22Rv1 (cell line): ENCODE measurements at regions not wholly inside any gene's neighbourhood (a gene's known extent, or its start where the extent isn't known, plus 50 kb on each side); places are given as distances from the start of the nearest gene placed in this dataset.

Experiments used
- ZFX ChIP-seq: fragments of 450-650 bp; IDR thresholded peaks from 2 replicates; pipeline ENCODE4 v1.6.1; 2017; ENCODE audit warnings: antibody characterized with exemption, borderline replicate concordance
- TF ChIP-seq, protein P1 (sequence below): fragments of 450-650 bp; IDR thresholded peaks from 2 replicates; pipeline ENCODE4 v1.5.1; 2017; ENCODE audit warnings: mild to moderate bottlenecking

DNA sequence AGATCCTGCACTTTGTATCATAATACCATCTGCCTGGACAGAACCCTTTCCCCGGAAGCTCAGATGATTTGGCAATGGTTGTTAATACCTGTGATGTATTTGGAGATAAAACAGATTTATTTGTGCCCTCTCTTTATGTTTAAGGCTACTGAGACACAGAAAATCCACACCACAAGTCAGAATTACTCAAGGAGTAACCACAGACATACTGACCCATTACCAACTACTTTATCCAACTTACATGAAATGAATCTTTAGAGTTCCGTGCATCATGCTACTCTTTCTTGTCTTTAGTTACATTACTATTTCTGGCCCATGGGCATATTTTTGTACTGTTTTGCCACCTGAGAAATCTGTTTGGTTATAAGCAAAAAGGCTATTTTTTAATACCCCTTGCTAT lies 384.0 kb downstream of the STK39 start:
- TF ChIP-seq, protein P1, sequence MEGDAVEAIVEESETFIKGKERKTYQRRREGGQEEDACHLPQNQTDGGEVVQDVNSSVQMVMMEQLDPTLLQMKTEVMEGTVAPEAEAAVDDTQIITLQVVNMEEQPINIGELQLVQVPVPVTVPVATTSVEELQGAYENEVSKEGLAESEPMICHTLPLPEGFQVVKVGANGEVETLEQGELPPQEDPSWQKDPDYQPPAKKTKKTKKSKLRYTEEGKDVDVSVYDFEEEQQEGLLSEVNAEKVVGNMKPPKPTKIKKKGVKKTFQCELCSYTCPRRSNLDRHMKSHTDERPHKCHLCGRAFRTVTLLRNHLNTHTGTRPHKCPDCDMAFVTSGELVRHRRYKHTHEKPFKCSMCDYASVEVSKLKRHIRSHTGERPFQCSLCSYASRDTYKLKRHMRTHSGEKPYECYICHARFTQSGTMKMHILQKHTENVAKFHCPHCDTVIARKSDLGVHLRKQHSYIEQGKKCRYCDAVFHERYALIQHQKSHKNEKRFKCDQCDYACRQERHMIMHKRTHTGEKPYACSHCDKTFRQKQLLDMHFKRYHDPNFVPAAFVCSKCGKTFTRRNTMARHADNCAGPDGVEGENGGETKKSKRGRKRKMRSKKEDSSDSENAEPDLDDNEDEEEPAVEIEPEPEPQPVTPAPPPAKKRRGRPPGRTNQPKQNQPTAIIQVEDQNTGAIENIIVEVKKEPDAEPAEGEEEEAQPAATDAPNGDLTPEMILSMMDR = no peak
- no peak for TF ChIP-seq ZFX
